ENCODE measurements at regions not wholly inside any gene's neighbourhood (a gene's known extent, or its start where the extent isn't known, plus 50 kb on each side); places are given as distances from the start of the nearest gene placed in this dataset.
A peak's percentile ranks its signal among the peaks of the same experiment; 100 is the strongest.

GRCh38 chr19:31154021-31154420 lies 195.2 kb downstream of the TSHZ3 start:
- peak; percentile 39 for DNase-seq

GRCh38 chr19:31152906-31153305 lies 196.3 kb downstream of the TSHZ3 start:
- DNase-seq = no peak

DNA sequence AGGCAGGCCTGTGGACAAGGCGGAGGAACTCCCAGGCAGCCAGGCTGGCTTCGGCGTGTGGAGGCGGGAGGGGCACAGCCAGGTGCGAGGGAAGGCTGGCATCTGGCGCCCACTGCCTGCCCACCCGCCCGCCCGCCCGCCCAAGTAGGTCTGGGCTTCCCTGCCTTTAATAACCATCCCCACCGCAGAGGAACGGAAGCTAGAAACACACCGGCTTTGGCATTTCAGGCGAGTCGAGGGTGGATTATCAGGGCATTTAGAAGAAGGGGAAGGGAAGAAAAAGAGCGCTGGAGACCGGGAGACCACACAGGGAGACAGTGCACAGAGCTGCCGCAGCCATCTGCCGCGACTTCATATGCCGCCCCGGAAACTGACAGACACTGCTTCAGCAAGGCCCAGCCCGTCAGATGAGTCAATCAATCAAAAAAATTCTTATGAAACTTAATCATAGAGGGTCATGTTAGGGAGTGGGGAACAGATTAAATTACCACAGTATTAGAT lies 199.7 kb downstream of the TSHZ3 start:
- no peak for DNase-seq

DNA sequence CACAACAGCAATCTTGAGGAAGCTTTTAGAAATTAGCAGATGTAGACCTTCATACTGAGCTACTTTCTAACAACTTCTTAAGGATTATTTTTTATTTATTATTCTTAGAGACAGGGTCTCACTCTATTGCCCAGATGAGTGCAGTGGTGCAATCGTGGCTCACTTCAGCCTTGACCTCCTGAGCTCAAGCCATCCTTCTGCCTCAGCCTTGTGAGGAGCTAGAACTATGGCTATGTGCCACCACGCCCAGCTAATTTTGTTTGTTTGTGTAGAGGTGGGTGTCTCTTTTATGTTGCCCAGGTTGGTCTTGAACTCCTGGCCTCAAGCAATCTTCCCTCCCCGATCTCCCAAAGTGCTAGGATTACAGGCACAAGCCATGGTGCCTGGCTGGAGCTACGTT lies 200.6 kb downstream of the TSHZ3 start:
- no peak for DNase-seq

- DNase-seq = no peak
Observed at GRCh38 chr19:31147234-31147633, 202.0 kb downstream of the TSHZ3 start.

DNA sequence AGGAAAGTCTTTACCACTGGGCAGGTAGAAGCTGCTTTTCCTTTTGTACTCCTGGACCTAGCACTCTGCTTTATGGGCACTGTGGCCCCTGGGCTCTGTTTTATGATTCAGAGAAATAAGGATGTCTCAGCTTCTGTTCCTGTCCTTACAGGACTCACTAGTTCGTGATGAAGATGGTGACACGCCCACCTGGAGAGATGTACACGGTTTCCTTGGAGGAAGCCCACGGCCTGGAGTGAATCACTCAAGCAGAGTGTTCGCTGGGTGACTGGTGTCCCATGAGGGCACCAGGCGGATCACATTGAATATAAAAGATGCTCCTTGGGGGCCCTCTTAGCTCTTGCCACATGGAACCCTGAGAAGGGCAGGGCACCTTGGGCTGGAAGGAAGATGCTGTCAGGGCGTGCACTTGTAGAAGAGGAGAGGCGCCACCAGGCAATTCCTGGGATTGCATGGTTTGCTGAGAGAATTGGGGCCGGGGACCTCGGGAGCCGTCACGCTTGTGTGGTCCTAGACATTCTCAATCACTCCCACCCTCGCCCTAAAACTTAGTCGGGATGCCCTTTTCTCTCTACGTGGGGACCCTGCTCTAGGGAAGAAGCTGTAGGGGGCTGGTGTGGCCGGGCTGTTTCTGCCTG lies 202.6 kb downstream of the TSHZ3 start:
- DNase-seq = no peak

- no peak for DNase-seq
Observed at GRCh38 chr19:31146015-31146414, 203.2 kb downstream of the TSHZ3 start.

- no peak for DNase-seq
Observed at GRCh38 chr19:31145007-31145406, 204.2 kb downstream of the TSHZ3 start.

GRCh38 chr19:31144075-31144870 lies 205.0 kb downstream of the TSHZ3 start:
- no peak for DNase-seq

- no peak for DNase-seq
Observed at GRCh38 chr19:31141301-31141700, 207.9 kb downstream of the TSHZ3 start.

DNA sequence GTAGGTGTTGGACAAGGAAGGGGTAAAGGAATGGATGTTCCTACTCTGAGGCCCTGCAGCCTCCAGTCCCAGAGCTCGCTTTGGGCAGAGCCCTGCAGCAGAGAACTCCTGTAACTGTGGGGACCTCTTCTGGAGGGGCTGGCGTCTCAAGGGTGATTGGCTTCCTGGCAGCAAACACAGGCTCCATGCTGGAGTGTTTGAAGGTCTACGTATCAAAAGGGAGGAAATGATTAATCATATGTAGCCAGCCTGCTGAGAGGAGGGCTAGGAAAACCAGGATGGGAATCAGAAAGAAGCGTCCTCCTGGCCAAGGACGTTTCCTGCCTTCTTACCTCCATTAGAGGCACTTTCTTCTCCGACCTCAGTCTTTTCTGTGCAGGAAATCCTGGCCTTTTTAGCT lies 208.5 kb downstream of the TSHZ3 start:
- DNase-seq = peak; percentile 66

- DNase-seq = peak; percentile 91
Observed at GRCh38 chr19:31139871-31140505, 209.2 kb downstream of the TSHZ3 start.

- DNase-seq = no peak
Observed at GRCh38 chr19:31138077-31138476, 211.2 kb downstream of the TSHZ3 start.

DNA sequence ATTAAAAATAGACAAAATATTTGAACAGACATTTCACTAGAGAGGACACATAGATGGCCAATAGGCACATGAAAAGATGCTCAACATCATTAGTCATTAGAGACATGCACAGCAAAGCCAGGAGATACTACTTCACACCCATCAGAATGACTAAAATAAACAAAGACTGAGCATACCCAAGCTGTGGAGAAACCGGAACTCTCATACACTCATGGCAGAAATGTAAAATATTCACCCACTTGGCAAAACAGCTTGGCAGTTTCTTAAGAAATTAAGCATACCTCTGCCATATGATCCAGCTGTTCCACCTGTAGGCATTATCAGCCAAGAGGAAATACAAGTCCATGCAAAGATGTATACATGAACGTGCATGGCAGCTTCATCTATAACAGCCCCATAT lies 213.4 kb downstream of the TSHZ3 start:
- DNase-seq = peak; percentile 72

DNA sequence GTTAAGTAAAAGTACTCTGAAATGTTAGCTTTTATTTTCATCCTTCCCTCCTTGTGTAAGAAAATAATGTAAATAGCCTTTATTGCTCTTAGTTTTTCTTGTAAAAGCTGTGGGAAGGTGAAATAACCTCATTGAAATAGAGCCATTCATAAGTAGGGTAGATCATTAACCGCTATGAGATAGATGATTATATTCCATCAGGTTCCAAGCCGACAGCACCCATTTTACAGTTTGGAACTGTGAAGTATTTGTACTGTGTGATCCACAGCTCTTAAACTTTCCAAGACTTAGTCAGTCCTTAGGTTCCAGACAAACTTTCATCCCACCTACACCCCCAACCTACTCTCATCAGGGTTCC lies 216.5 kb downstream of the TSHZ3 start:
- DNase-seq = no peak

DNA sequence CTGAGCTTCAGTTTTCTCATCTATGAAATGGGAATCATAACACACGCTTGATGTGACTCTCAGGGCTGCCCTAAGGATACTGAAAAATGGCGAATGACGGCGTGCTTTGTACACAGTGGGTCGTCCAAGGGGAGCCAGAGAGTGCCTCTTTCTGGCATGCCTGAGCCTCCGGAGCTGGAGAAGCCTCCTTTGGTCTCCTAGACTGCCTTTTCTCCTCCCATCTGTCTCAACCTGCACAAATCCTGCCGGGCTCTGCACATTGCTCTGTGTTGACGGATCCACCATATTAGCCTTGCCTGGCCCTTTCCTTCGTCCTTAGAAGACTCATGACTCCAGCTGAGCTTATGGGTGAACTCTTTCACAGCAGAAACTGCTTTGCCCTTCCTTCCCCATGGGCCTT lies 220.9 kb downstream of the TSHZ3 start:
- DNase-seq = no peak

DNA sequence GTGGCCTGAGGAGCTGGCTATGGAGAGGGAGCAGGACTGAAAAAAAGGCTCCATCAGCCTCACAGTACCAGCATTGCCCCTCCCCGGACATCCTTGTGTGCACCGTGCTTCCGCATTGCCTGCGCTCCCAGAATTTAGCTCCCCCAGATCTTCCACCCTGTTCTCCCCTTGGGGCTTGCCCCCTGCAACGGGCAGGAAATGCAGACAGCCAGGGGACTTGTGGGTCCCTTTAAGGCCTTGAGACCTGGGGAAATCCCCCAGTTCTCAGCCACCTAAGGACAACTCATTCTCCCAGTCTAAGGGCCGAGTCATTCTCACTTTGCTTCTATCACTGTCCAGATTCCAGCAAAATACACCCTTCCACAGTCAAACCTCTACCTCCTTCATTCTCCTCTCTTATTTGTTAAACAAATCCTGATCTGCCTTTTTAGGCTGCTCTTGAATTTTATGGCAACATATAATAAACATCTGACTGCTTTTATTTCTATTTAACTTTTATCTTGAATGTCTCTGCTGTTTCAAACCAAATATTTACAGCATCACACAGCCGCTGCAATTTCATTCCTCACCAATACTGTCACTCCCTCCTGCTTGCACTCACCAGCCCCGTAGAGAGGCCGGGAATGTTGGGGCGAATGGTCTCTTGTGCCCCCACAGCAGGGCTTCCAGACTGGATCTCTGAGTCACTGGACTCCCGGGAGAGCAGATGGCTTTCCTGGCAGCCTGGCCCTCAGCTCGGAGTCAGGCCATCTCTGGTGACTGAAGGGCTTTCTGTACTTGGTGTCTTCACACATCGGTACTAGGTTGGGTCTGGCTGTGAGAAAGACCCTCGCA lies 221.9 kb downstream of the TSHZ3 start:
- DNase-seq = peak; percentile 96

DNA sequence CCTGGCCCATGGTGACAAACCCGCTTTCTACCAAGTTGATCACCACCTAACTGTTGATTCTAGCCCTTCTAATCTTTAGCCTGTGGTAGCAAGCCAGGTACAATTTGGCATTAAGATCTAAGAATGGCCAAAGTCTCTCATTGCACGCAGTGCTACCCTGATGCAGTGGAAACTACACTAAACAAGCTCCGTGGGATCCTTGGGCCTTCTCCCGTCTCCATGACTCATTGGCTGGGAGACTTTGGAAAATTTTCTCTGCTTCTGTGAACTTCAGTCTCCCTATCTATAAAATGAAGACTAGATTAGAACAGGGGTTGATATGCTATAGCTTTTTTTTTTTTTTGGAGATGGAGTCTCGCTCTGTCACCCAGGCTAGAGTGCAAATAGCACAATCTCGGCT lies 223.0 kb downstream of the TSHZ3 start:
- DNase-seq = no peak

DNA sequence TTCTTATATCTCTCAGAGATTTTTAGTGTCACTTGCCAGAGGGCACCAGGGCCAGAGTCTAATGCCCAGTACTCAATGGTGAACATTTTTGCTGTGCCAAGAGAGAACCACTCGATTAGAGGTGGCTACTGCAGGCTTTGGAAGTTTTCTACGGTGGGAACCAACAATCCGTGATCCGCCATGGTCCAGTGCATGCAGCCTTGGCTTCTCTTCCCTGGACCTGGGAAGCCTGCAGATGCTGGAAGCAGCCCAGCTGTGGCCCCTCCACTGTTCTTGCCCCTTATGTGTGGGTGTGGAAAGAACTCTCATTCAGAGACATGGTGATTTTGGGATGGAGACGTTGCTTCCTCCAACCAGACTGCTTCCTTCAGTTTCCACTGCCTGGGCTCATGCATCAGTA lies 224.2 kb downstream of the TSHZ3 start:
- no peak for DNase-seq

- no peak for DNase-seq
Observed at GRCh38 chr19:31121501-31121900, 227.7 kb downstream of the TSHZ3 start.

GRCh38 chr19:31120952-31121351 lies 228.3 kb downstream of the TSHZ3 start:
- DNase-seq = no peak

- no peak for DNase-seq
Observed at GRCh38 chr19:31119951-31120690, 229.1 kb downstream of the TSHZ3 start.

Measured in HCEC 1CT (cell line).